HUES6 (cell line): ENCODE measurements at regions not wholly inside any gene's neighbourhood (a gene's known extent, or its start where the extent isn't known, plus 50 kb on each side); places are given as distances from the start of the nearest gene placed in this dataset.

Experiments
- H3K27ac ChIP-seq: 2 replicates; pipeline ENCODE4 v1.7.0; 2013; ENCODE audit warnings: low read depth, mild to moderate bottlenecking, low read length, inconsistent platforms
- H3K27me3 ChIP-seq: 2 replicates; pipeline ENCODE4 v1.6.1; 2013; ENCODE audit warnings: low read length; ENCODE audit not compliant: control insufficient read depth, insufficient read depth
- H3K36me3 ChIP-seq: 2 replicates; pipeline ENCODE4 v1.6.1; 2013; ENCODE audit warnings: low read length; ENCODE audit not compliant: control insufficient read depth, insufficient read depth
- H3K4me1 ChIP-seq: 2 replicates; pipeline ENCODE4 v1.6.1; 2013; ENCODE audit warnings: low read length; ENCODE audit not compliant: control insufficient read depth, insufficient read depth
- H3K4me3 ChIP-seq: 2 replicates; pipeline ENCODE4 v1.5.1; 2013; ENCODE audit warnings: low read depth, low read length
- H3K9ac ChIP-seq: one replicate; pipeline ENCODE4 v1.6.1; 2013; ENCODE audit warnings: mild to moderate bottlenecking, low read length
- H3K9me3 ChIP-seq: 2 replicates; pipeline ENCODE4 v1.6.1; 2013; ENCODE audit warnings: low read depth, low read length; ENCODE audit not compliant: control insufficient read depth, insufficient read depth

- H3K4me3 ChIP-seq: no peak overlapping the region
- no peak overlapping the region for H3K9ac ChIP-seq
- H3K36me3 ChIP-seq: no peaks in the 10 kb centered on the region
Observed at GRCh38 chr18:38397094-38397493, 831.5 kb upstream of the CELF4 start.

DNA sequence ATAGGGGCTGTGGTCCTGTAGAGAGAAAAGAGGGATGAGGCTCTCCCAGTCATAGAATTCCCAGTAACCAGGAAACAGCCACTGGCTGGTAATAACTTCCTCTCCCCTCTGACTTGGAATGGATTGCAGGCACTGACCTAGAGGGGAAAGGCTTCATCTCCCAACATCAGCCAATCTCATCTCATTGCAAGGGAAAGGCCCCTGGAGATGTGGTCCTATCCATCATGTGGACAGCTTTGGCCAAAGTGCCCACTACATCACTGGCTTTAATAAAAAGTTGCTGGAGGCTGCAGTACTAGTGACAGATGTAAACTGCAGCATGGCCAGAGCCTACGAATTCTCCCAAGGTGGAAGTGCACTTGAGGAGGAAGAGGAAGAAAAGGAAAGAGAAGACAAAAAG is 820.5 kb upstream of the CELF4 start:
- no peak overlapping the region for H3K9ac ChIP-seq
- no peak overlapping the region for H3K4me3 ChIP-seq
- H3K27me3 ChIP-seq: no peaks in the 10 kb centered on the region
- H3K9me3 ChIP-seq: no peaks in the 10 kb centered on the region
- H3K36me3 ChIP-seq: no peaks in the 10 kb centered on the region
- no peaks in the 10 kb centered on the region for H3K4me1 ChIP-seq
- H3K27ac ChIP-seq: no peak overlapping the region

More at GRCh38 chr18:38397094-38397493, 831.5 kb upstream of the CELF4 start:
- H3K9me3 ChIP-seq: no peaks in the 10 kb centered on the region
- peaks cover 18% of the 10 kb centered on the region for H3K4me1 ChIP-seq
- no peak overlapping the region for H3K27ac ChIP-seq
- H3K27me3 ChIP-seq: no peaks in the 10 kb centered on the region

GRCh38 chr18:38369772-38370690 is 804.4 kb upstream of the CELF4 start:
- no peaks in the 10 kb centered on the region for H3K27me3 ChIP-seq

DNA sequence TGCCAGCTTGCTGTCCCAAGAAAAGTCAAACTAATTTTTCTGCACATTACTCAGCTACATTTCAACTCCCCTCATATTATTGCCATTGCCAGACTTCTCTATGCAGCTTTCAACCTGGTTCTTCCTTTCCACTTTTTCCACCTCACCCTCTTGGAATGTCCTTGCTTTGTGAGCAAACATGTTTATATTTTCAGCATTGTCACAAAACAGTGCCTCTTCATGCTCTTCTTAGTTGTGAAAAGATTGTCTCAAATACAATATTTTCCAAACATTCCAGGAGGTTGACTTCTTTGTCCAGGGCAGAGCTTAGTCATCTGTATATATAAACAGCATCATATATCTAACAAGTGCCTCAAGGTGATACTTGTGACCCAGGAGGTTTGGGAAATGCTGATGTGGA is 803.3 kb upstream of the CELF4 start:
- Histone ChIP-seq H3K9ac (no peak overlapping the region), H3K9me3 (no peaks in the 10 kb centered on the region), H3K36me3 (no peaks in the 10 kb centered on the region), H3K4me1 (peaks cover 5% of the 10 kb centered on the region), H3K27me3 (no peaks in the 10 kb centered on the region), H3K27ac (no peak overlapping the region), H3K4me3 (no peak overlapping the region)

More at GRCh38 chr18:38369772-38370690, 804.4 kb upstream of the CELF4 start:
- Histone ChIP-seq H3K9me3 (no peaks in the 10 kb centered on the region), H3K9ac (no peak overlapping the region), H3K4me1 (peaks cover 5% of the 10 kb centered on the region), H3K4me3 (no peak overlapping the region), H3K36me3 (no peaks in the 10 kb centered on the region), H3K27ac (no peak overlapping the region)

GRCh38 chr18:38368246-38368645 is 802.6 kb upstream of the CELF4 start:
- Histone ChIP-seq H3K36me3 (no peaks in the 10 kb centered on the region), H3K27ac (no peak overlapping the region), H3K9ac (no peak overlapping the region), H3K9me3 (no peaks in the 10 kb centered on the region), H3K4me3 (no peak overlapping the region), H3K4me1 (peaks cover 5% of the 10 kb centered on the region), H3K27me3 (no peaks in the 10 kb centered on the region)

DNA sequence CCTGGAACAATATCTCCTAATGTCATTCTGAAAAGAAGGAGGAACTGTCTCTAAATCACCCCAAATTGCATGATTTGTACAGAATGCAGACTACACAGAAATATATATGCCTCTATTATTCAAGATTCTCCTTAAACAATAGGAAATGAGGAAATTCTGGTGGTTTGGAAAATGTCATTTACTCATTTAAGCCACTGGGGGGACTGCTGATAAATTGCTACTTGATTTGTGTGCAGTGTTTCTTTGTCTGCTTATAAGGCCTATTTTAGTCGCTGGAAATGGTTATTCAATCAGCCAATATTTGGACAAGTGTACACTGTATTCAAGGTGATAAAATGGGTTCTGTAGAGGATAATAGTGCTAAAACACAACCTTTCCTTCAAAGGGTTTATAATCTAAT is 801.9 kb upstream of the CELF4 start:
- Histone ChIP-seq H3K27me3 (no peaks in the 10 kb centered on the region), H3K4me1 (peaks cover 5% of the 10 kb centered on the region), H3K27ac (no peak overlapping the region), H3K9ac (no peak overlapping the region), H3K4me3 (no peak overlapping the region), H3K36me3 (no peaks in the 10 kb centered on the region), H3K9me3 (no peaks in the 10 kb centered on the region)

- Histone ChIP-seq H3K4me3 (no peak overlapping the region), H3K9me3 (no peaks in the 10 kb centered on the region), H3K9ac (no peak overlapping the region), H3K27me3 (no peaks in the 10 kb centered on the region), H3K27ac (no peak overlapping the region), H3K4me1 (no peaks in the 10 kb centered on the region; the same call in 1 of the 2 replicates), H3K36me3 (no peaks in the 10 kb centered on the region)
Observed at GRCh38 chr18:38362286-38362792, 796.7 kb upstream of the CELF4 start.

DNA sequence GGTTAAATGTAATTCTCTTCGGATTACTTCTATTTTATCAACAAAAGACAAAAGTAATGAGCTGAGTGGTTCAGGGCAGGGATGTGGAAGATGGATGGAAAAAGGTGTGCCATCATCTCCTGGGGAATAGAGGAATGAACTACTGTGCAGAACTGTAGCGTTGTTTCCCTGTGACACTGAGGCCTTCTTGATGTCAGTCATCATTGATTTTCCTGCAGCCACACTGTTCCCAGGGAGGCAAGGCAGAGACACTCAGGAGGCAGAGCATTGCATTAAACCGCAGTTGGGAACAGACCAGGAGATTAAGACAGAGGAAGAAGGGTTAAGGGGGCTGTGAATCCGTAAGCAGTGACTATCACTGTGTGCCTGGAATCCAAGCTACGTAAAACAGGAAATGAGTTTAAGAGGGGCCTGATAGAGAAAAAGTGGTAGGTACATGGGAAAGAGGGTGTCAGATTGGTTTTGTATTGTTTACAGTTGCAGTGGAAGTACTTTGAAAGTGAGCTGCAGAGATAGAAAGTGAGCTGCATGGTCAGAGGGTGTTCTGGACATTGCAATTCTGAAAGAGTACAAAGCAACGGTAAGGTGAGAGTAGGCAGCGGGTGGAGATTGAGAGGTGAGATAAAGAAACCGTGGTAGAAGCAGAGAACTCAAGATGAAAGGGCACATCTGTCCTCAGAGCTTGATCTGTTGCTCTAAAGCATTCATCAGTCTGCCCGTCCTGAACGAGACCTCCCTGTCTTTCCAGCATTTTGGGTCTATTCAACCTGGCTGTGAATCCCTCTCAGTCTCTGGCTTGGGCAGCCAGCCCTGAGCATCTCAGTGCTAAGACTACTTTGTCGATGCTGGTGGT is 793.4 kb upstream of the CELF4 start:
- H3K36me3 ChIP-seq: no peaks in the 10 kb centered on the region
- no peaks in the 10 kb centered on the region for H3K9me3 ChIP-seq
- no peaks in the 10 kb centered on the region; the same call in 1 of the 2 replicates for H3K4me1 ChIP-seq
- H3K27me3 ChIP-seq: no peaks in the 10 kb centered on the region
- no peak overlapping the region for H3K9ac ChIP-seq
- no peak overlapping the region for H3K4me3 ChIP-seq
- H3K27ac ChIP-seq: no peak overlapping the region

- H3K27ac ChIP-seq: no peak overlapping the region
- H3K4me3 ChIP-seq: no peak overlapping the region
- no peaks in the 10 kb centered on the region for H3K9me3 ChIP-seq
- H3K4me1 ChIP-seq: no peaks in the 10 kb centered on the region
- no peaks in the 10 kb centered on the region for H3K27me3 ChIP-seq
- H3K36me3 ChIP-seq: no peaks in the 10 kb centered on the region
- no peak overlapping the region for H3K9ac ChIP-seq
Observed at GRCh38 chr18:38353149-38353548, 787.6 kb upstream of the CELF4 start.

DNA sequence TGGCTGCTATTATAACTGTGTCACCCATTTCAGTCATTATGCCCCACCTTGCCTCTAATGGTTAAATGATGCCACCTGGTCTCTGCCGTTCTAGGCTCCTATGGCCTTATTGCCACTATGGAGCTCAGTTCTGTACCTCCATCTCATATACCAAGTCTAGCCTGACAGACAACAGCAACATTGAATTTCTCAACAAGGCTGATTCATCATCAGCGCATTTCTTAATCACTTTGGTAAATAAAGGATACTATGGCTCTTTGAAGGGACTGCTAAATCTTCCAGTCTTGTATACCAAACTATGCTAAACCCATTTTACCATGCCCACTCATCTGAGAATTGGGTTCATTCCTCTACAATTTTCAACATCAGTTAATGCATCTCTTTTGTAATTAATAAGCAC is 784.5 kb upstream of the CELF4 start:
- no peak overlapping the region for H3K9ac ChIP-seq
- no peak overlapping the region for H3K4me3 ChIP-seq
- H3K9me3 ChIP-seq: no peaks in the 10 kb centered on the region
- no peaks in the 10 kb centered on the region for H3K27me3 ChIP-seq
- no peak overlapping the region for H3K27ac ChIP-seq
- H3K36me3 ChIP-seq: no peaks in the 10 kb centered on the region
- no peaks in the 10 kb centered on the region for H3K4me1 ChIP-seq

DNA sequence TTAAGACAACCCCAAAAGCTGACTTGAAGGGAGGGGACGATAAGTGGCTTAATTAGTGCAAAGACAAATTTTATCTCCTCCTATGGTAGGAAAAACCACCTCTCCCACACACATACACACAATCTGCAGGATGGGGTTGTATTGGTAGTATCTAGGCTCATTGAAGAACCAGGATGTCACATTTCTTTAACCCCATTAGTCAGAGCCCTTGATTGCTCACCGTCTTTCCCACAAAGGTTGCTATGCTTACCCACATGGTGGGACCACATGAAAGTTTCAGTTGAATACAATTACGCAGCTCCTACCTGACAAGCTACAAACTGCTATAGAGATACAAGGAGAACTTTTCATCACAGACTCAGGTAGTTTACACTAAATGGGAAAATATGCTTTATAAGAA is 765.0 kb upstream of the CELF4 start:
- H3K27me3 ChIP-seq: no peaks in the 10 kb centered on the region
- H3K27ac ChIP-seq: no peak overlapping the region
- H3K4me3 ChIP-seq: no peak overlapping the region
- H3K9ac ChIP-seq: no peak overlapping the region
- H3K36me3 ChIP-seq: no peaks in the 10 kb centered on the region
- H3K4me1 ChIP-seq: no peaks in the 10 kb centered on the region
- no peaks in the 10 kb centered on the region for H3K9me3 ChIP-seq
